NCI-H526 (cell line): ENCODE measurements at regions not wholly inside any gene's neighbourhood (a gene's known extent, or its start where the extent isn't known, plus 50 kb on each side); places are given as distances from the start of the nearest gene placed in this dataset.
"Not testable (repeated sequence)": the region's sequence is repeated elsewhere in the genome, so short reads cannot be mapped to it uniquely, and the experiment has no call there.

Experiments
- DNase-seq, 2 experiments: peaks; one replicate each; lab custom pipeline; 2025; lab: John Stamatoyannopoulos, UW

- no peak for DNase-seq
Measured at GRCh38 chrX:6990552-6991193, 156.8 kb upstream of the STS start.

GRCh38 chrX:6989858-6990257, 157.7 kb upstream of the STS start:
- no peak for DNase-seq

- DNase-seq, result not testable (repeated sequence)
Measured at GRCh38 chrX:6988694-6989093, 158.8 kb upstream of the STS start.

GRCh38 chrX:6986915-6987314, 160.6 kb upstream of the STS start:
- DNase-seq, result peak; percentile 68 to 75

- no peak for DNase-seq
Measured at GRCh38 chrX:6985537-6985936, 162.0 kb upstream of the STS start.

GRCh38 chrX:6983207-6983955, 164.1 kb upstream of the STS start:
- DNase-seq, result no peak

- DNase-seq, result no peak
Measured at GRCh38 chrX:6981718-6982406, 165.7 kb upstream of the STS start.

GRCh38 chrX:6980981-6981380, 166.5 kb upstream of the STS start:
- DNase-seq, result no peak

- DNase-seq, result no peak
Measured at GRCh38 chrX:6968231-6968630, 179.3 kb upstream of the STS start.

- DNase-seq, result no peak
Measured at GRCh38 chrX:6965729-6966128, 181.8 kb upstream of the STS start.

- DNase-seq, result no peak
Measured at GRCh38 chrX:6962006-6962355, 185.5 kb upstream of the STS start.

GRCh38 chrX:6961286-6962005, 186.1 kb upstream of the STS start:
- no peak for DNase-seq

GRCh38 chrX:6959006-6959405, 188.5 kb upstream of the STS start:
- DNase-seq, result no peak

GRCh38 chrX:6954836-6955235, 192.7 kb upstream of the STS start:
- DNase-seq, result no peak

GRCh38 chrX:6946168-6946567, 201.3 kb upstream of the STS start:
- no peak for DNase-seq

- no peak for DNase-seq
Measured at GRCh38 chrX:6941041-6941440, 206.5 kb upstream of the STS start.

GRCh38 chrX:6932942-6933341, 214.6 kb upstream of the STS start:
- not testable (repeated sequence) for DNase-seq

- DNase-seq, result no peak
Measured at GRCh38 chrX:6930307-6930849, 217.1 kb upstream of the STS start.

- DNase-seq, result peak in 1 of 2 experiments; percentile 0
Measured at GRCh38 chrX:6924443-6925077, 223.0 kb upstream of the STS start.

GRCh38 chrX:6917666-6918065, 229.8 kb upstream of the STS start:
- DNase-seq, result no peak

GRCh38 chrX:6910218-6910617, 237.3 kb upstream of the STS start:
- no peak for DNase-seq

GRCh38 chrX:6909396-6909795, 238.1 kb upstream of the STS start:
- no peak for DNase-seq
